ENCODE measurements at regions not wholly inside any gene's neighbourhood (a gene's known extent, or its start where the extent isn't known, plus 50 kb on each side); places are given as distances from the start of the nearest gene placed in this dataset.

GRCh38 chr20:5492937-5493336 lies 117.9 kb downstream of the GPCPD1 start:
- TF ChIP-seq ZNF274 (IDR thresholded peaks at IDR 0.05; ENCODE audit: low read depth, low read length) (no peak), SUZ12 (IDR thresholded peaks at IDR 0.05; ENCODE audit: extremely low read depth, insufficient read depth, insufficient read length) (no peak), YY1 (IDR thresholded peaks at IDR 0.05; ENCODE audit: insufficient read depth, insufficient read length) (no peak)
